DND-41 (cell line): ENCODE measurements at regions not wholly inside any gene's neighbourhood (a gene's known extent, or its start where the extent isn't known, plus 50 kb on each side); places are given as distances from the start of the nearest gene placed in this dataset.

Experiments used
- EZH2 ChIP-seq: IDR thresholded peaks from 3 replicates; pipeline ENCODE4 v1.6.1; 2012; ENCODE audit warnings: borderline replicate concordance, low read depth, mild to moderate bottlenecking, moderate library complexity, low read length, inconsistent platforms; ENCODE audit not compliant: severe bottlenecking
- TF ChIP-seq, protein P1 (sequence below): IDR thresholded peaks from 2 replicates; pipeline ENCODE4 v1.5.1; 2012; ENCODE audit warnings: borderline replicate concordance, low read length, moderate library complexity, mild to moderate bottlenecking; ENCODE audit not compliant: poor library complexity, severe bottlenecking; ENCODE audit errors: extremely low read depth

DNA sequence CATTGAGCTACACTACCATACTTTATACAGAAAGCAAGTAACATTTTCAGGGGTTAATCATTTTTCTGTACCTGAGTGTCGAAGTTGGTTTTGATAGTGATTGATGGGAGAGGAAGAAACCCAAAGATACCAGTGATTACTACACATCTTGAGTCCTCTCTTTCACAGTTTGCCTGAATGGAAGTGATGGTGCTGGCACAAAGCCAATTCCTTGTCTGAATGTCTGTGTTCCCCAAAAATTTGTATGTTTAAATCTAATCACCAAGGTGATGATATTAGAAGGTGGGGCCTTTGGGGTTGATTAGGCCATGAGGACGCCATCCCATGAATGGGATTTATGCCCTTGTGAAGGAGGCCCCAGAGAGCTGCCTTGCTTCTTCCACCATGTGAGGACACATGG, 696.9 kb upstream of the ANKRD30A start:
- no peak for TF ChIP-seq EZH2
- TF ChIP-seq, protein P1, sequence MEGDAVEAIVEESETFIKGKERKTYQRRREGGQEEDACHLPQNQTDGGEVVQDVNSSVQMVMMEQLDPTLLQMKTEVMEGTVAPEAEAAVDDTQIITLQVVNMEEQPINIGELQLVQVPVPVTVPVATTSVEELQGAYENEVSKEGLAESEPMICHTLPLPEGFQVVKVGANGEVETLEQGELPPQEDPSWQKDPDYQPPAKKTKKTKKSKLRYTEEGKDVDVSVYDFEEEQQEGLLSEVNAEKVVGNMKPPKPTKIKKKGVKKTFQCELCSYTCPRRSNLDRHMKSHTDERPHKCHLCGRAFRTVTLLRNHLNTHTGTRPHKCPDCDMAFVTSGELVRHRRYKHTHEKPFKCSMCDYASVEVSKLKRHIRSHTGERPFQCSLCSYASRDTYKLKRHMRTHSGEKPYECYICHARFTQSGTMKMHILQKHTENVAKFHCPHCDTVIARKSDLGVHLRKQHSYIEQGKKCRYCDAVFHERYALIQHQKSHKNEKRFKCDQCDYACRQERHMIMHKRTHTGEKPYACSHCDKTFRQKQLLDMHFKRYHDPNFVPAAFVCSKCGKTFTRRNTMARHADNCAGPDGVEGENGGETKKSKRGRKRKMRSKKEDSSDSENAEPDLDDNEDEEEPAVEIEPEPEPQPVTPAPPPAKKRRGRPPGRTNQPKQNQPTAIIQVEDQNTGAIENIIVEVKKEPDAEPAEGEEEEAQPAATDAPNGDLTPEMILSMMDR: no peak
